Prostate gland (tissue), 2 donors: ENCODE measurements at regions not wholly inside any gene's neighbourhood (a gene's known extent, or its start where the extent isn't known, plus 50 kb on each side); places are given as distances from the start of the nearest gene placed in this dataset.

Experiments used
- DNase-seq: peaks from one replicate; pipeline ENCODE4 v3.0.0-alpha.2; 2019; ENCODE audit warnings: low spot score
- H3K27ac ChIP-seq, 2 donors: fragments of 200-600 bp; sonication (generic); 2 replicates each; pipeline ENCODE4 v1.5.1; 2017 to 2019
- H3K27me3 ChIP-seq: fragments of 200-600 bp; sonication (generic); replicated peaks from 2 replicates; pipeline ENCODE4 v1.5.1; 2019; ENCODE audit not compliant: insufficient read depth
- H3K36me3 ChIP-seq, 2 donors: fragments of 200-600 bp; sonication (generic); 1 replicate in 1 of 2; 2 replicates in 1 of 2; pipeline versions ENCODE4 v1.5.1 to v1.8.1; 2017 to 2019
- H3K4me1 ChIP-seq: fragments of 200-600 bp; sonication (generic); replicated peaks from 2 replicates; pipeline ENCODE4 v1.5.1; 2019
- H3K4me3 ChIP-seq, 2 donors: fragments of 200-600 bp; sonication (generic); 2 replicates each; pipeline ENCODE4 v1.5.1; 2017 to 2019
- H3K9me3 ChIP-seq: fragments of 200-600 bp; sonication (generic); 2 replicates; pipeline ENCODE4 v1.5.1; 2017
- POLR2A ChIP-seq: fragments of 450-650 bp; IDR thresholded peaks from one replicate; pipeline ENCODE4 v1.6.1; 2016; ENCODE audit warnings: antibody characterized with exemption, mild to moderate bottlenecking
- POLR2AphosphoS5 ChIP-seq: sonication (generic); formaldehyde crosslinking; IDR thresholded peaks from one replicate; pipeline ENCODE4 v1.6.1; 2017; ENCODE audit warnings: antibody characterized with exemption
- WGBS: methylation state at CpG from one replicate; pipeline ENCODE4 v1.1.5; 2018; 5-methylcytosine and 5-hydroxymethylcytosine counted together
- intact Hi-C: fragments of 100-400 bp; cut with DNase I; formaldehyde crosslinking; loops from one replicate; pipeline ENCODE4 v1.14.2; 2022
- TF ChIP-seq, protein P1 (sequence below), 4 experiments: fragments of 200-600 bp in 2 of 4; fragments of 450-650 bp in 2 of 4; sonication (generic) in 2 of 4; IDR thresholded peaks; 1 replicate in 3 of 4; 2 replicates in 1 of 4; pipeline ENCODE4 v1.5.1; 2016 to 2019; ENCODE audit warnings: antibody characterized with exemption in 4 of 4, mild to moderate bottlenecking in 2 of 4, moderate library complexity in 2 of 4

DNA sequence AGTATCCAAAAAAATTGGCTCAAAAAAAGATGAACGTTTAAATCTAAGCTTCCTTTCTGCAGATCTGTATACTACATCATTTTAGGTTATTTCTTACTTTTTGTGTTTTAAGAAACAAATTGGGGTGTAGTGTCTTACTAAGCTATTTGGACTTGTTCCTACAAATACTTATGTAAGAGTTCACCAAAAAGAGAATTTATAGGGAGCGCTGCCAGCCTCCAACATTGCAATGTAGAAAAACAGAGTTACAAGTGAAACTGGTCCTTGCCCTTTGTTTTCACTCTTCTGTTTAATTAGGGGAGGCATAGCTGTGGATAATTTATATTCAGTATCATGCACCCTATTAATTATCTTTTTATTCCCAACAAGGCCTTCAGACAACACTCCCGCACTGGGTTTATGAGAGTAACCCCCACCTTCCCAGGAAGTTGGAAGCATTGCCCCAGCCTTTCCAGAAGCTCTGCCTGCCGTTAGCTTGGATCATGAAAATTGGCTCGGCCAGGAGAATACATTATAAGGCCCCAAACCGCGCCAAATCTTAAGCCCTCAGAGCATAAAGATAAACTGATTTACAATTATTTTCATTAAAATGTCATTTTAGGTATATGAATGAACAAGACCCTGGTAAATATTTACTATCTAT, 261.8 kb upstream of the KLF6 start:
- peaks cover 3% of the 10 kb centered on the region for H3K4me1 ChIP-seq
- no peaks in the 10 kb centered on the region for H3K9me3 ChIP-seq
- H3K27ac ChIP-seq = no peak overlapping the region
- H3K4me3 ChIP-seq = no peak overlapping the region
- intact Hi-C loops = no loop called here
- DNase-seq = no peak
- no peaks in the 10 kb centered on the region for H3K36me3 ChIP-seq
- TF ChIP-seq, protein P1, sequence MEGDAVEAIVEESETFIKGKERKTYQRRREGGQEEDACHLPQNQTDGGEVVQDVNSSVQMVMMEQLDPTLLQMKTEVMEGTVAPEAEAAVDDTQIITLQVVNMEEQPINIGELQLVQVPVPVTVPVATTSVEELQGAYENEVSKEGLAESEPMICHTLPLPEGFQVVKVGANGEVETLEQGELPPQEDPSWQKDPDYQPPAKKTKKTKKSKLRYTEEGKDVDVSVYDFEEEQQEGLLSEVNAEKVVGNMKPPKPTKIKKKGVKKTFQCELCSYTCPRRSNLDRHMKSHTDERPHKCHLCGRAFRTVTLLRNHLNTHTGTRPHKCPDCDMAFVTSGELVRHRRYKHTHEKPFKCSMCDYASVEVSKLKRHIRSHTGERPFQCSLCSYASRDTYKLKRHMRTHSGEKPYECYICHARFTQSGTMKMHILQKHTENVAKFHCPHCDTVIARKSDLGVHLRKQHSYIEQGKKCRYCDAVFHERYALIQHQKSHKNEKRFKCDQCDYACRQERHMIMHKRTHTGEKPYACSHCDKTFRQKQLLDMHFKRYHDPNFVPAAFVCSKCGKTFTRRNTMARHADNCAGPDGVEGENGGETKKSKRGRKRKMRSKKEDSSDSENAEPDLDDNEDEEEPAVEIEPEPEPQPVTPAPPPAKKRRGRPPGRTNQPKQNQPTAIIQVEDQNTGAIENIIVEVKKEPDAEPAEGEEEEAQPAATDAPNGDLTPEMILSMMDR (IDR thresholded peaks at IDR 0.05) = no peak
- TF ChIP-seq POLR2A (no peak), POLR2AphosphoS5 (no peak)
- H3K27me3 ChIP-seq = no peaks in the 10 kb centered on the region
- WGBS = 28% methylated on average over 7 of the region's 7 CpGs

DNA sequence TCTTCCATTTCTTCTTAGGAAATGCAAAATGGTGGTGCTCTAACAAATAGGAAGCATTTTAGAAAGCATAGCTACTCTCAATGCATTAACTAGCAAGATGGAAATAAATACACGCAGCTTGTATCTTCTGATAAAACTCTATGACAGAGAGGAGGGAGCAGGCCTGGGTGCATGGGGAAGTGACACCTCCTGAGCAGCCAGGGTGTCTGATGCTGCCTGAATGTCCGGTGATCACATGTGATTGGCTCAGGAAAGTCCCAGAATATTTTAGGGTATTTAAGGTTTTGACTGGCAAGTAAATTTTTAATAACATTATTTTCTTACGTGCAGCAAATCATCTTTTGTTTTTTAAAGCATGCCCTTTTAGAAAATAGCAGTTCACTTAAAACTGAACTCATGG, 261.0 kb upstream of the KLF6 start:
- Histone ChIP-seq H3K27me3 (no peaks in the 10 kb centered on the region), H3K4me1 (no peaks in the 10 kb centered on the region), H3K36me3 (no peaks in the 10 kb centered on the region), H3K4me3 (no peak overlapping the region), H3K9me3 (no peaks in the 10 kb centered on the region), H3K27ac (no peak overlapping the region)
- TF ChIP-seq POLR2AphosphoS5 (no peak), POLR2A (no peak)
- TF ChIP-seq, protein P1 (IDR thresholded peaks at IDR 0.05) = no peak
- WGBS = 92% methylated on average over 3 of the region's 3 CpGs
- no peak for DNase-seq
- intact Hi-C loops = no loop called here

DNA sequence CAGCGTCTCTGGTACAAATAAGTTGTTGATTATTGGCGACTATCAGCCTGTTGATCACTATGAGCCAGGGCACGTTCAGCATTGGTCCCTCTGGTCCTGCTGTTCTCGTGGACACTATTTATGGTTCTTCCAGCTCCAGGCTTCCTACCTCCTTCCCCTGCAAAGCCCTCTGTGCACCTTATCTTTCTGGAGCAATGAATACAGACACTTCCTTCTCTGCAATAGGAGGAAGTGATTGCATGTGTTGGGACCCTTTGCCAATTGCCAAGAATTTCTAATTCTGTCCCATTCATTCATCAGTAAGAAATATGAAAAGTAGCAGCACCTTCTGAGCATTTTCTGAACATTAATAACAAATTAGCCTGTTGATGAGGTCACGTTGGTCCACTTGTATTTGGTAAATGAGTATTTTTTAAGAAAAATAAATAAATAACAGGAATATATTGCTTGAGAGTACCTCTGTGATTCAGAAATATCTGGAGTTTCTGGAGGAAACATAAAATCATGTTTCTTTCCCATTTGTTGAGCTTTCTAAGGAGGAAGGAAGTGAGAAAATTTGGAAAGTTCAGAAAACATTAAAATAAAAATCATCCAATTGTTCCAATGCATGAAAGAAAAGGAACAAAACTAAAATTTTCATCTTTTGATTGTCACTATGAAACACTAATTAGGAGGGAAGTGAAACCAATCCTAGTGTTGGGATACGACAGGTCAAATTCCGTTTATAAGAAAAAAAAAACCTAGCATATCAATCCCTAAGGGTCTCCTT, 259.1 kb upstream of the KLF6 start:
- no peaks in the 10 kb centered on the region for H3K4me1 ChIP-seq
- no peaks in the 10 kb centered on the region for H3K27me3 ChIP-seq
- TF ChIP-seq POLR2A (no peak), POLR2AphosphoS5 (no peak)
- TF ChIP-seq, protein P1 (IDR thresholded peaks at IDR 0.05) = no peak
- no peaks in the 10 kb centered on the region for H3K9me3 ChIP-seq
- no peak overlapping the region for H3K27ac ChIP-seq
- intact Hi-C loops = no loop called here
- H3K4me3 ChIP-seq = no peak overlapping the region
- DNase-seq = no peak
- 89% methylated on average over 7 of the region's 7 CpGs for WGBS
- H3K36me3 ChIP-seq = no peaks in the 10 kb centered on the region

DNA sequence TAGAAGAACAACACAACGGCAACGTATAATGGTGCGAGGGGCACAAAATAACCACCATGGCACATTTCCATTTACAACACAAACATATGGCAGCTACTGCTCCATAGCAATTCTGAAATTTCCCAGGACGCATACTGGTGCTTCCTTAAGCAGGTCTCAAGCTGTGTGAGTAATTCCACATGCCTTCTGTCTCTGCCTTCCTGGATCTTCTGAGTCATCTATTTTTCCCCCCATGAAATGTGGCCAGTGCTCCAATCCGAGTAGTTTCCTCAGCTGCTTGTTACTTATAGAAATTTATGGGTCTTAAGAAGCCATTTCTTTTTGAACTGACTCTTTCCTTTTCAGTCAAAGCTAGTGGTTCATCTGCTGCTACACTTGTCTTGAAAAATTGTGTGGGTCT, 256.6 kb upstream of the KLF6 start:
- WGBS = 94% methylated on average over 5 of the region's 5 CpGs
- no peak overlapping the region for H3K27ac ChIP-seq
- H3K36me3 ChIP-seq = no peaks in the 10 kb centered on the region
- no peak overlapping the region for H3K4me3 ChIP-seq
- no peak for DNase-seq
- TF ChIP-seq POLR2A (no peak), POLR2AphosphoS5 (no peak)
- TF ChIP-seq, protein P1 (IDR thresholded peaks at IDR 0.05) = no peak
- no peaks in the 10 kb centered on the region for H3K9me3 ChIP-seq
- H3K4me1 ChIP-seq = no peaks in the 10 kb centered on the region
- no peaks in the 10 kb centered on the region for H3K27me3 ChIP-seq
- intact Hi-C loops = no loop called here

DNA sequence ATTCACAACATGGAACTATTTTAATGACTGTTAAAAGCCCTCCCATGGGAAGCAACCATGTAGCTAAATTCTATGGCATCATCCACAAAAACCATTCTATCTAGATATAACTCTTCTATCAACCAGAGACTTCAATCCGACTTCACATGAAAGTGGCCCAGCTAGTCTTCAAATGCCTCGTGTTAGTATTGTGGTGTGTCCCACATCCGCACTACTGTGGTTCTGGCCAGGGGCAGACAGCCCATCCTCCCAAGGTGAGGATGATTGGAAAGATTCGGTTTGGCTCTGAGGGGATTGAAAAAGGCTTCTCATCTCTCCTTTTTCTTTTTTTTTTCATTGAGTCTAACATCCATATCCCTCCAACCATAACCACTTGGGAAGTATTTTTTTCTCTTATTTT, 253.0 kb upstream of the KLF6 start:
- intact Hi-C loops = no loop called here
- Histone ChIP-seq H3K4me1 (no peaks in the 10 kb centered on the region), H3K4me3 (no peak overlapping the region), H3K27me3 (no peaks in the 10 kb centered on the region), H3K9me3 (no peaks in the 10 kb centered on the region), H3K36me3 (no peaks in the 10 kb centered on the region), H3K27ac (no peak overlapping the region)
- TF ChIP-seq POLR2AphosphoS5 = no peak
- TF ChIP-seq, protein P1 (IDR thresholded peaks at IDR 0.05) = no peak
- no peak for TF ChIP-seq POLR2A
- DNase-seq = no peak
- 91% methylated on average over 4 of the region's 4 CpGs for WGBS
